GM21576 (cell line): ENCODE measurements at regions not wholly inside any gene's neighbourhood (a gene's known extent, or its start where the extent isn't known, plus 50 kb on each side); places are given as distances from the start of the nearest gene placed in this dataset.
"Not testable (repeated sequence)": the region's sequence is repeated elsewhere in the genome, so short reads cannot be mapped to it uniquely, and the experiment has no call there.

Experiments used
- ATAC-seq: cut with Tn5 transposase; IDR thresholded peaks from one replicate; pipeline ENCODE4 v1.9.1; 2021; ENCODE audit warnings: mild to moderate bottlenecking, moderate library complexity; ENCODE audit not compliant: unreplicated experiment

DNA sequence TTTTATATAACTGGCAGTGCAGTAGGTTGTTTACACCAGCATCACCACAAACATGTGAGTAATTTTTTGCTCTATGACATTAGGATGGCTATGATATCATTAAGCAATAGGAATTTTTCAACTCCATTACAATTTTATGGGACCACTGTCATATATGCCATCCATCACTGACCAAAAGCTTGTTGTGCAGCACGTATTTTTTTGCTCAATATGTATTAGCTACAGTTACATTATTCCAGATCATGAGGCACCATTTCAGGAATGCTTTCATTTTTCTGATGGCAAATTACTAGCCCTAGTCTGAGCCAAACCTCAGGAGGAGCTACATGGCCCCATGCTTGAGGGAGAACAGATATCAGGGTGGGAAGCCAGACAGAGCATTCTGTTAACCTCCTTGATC is 56.8 kb upstream of the DCLK2 start:
- ATAC-seq: no peak

- ATAC-seq: no peak
Observed at GRCh38 chr4:150023489-150023888, 54.8 kb upstream of the DCLK2 start.

DNA sequence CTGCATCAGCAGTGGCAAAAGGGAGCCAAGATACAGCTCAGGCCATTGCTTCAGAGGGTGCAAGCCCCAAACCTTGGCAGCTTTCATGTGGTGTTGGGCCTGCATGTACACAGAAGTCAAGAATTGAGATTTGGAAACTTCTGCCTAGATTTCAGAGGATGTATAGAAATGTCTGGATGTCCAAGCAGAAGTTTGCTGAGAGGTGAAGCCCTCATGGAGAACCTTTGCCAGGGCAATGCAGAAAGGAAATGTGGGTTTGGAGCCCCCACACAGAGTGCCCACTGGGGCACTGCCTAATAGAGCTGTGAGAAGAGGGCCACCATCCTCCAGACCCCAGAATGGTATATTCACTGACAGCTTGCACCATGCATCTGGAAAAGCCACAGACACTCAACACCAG is 51.3 kb upstream of the DCLK2 start:
- ATAC-seq: not testable (repeated sequence)
